GM12878 (cell line): ENCODE measurements at regions not wholly inside any gene's neighbourhood (a gene's known extent, or its start where the extent isn't known, plus 50 kb on each side); places are given as distances from the start of the nearest gene placed in this dataset.
"Not testable (repeated sequence)": the region's sequence is repeated elsewhere in the genome, so short reads cannot be mapped to it uniquely, and the experiment has no call there.

ENCODE experiments used
- CTCF ChIP-seq, 3 experiments: IDR thresholded peaks in 2 of 3; conservative IDR thresholded peaks in 1 of 3; 2 replicates each; pipeline ENCODE4 v1.5.1; 2011; ENCODE audit warnings: low read depth in 3 of 3, low read length in 3 of 3, mild to moderate bottlenecking in 3 of 3, control low read depth in 2 of 3, moderate library complexity in 2 of 3, inconsistent platforms in 1 of 3, mixed read lengths in 1 of 3; ENCODE audit not compliant: control insufficient read depth in 2 of 3, insufficient read depth in 1 of 3; ENCODE audit errors: extremely low read depth in 1 of 3
- FOXK2 ChIP-seq: fragments of 450-650 bp; IDR thresholded peaks from 2 replicates; pipeline ENCODE4 v1.6.1; 2017; ENCODE audit warnings: mild to moderate bottlenecking, moderate library complexity
- POLR2A ChIP-seq: IDR thresholded peaks from 2 replicates; pipeline ENCODE4 v1.6.1; 2011; ENCODE audit warnings: low read depth, mild to moderate bottlenecking, low read length
- POLR2AphosphoS5 ChIP-seq: IDR thresholded peaks from 2 replicates; pipeline ENCODE4 v1.6.1; 2011; ENCODE audit warnings: mild to moderate bottlenecking, low read length, inconsistent platforms

GRCh38 chr15:20249677-20249970, 292.0 kb downstream of the GOLGA6L6 start:
- TF ChIP-seq FOXK2; CTCF (IDR thresholded peaks at IDR 0.05 in 2 of 3, conservative IDR thresholded peaks at IDR 0.05 in 1 of 3; ENCODE audit: control insufficient read depth in 2 of 3, extremely low read depth in 1 of 3, insufficient read depth in 1 of 3, low read depth in 3 of 3, low read length in 3 of 3); POLR2AphosphoS5; POLR2A: not testable (repeated sequence)
